H1 (cell line): ENCODE measurements at regions not wholly inside any gene's neighbourhood (a gene's known extent, or its start where the extent isn't known, plus 50 kb on each side); places are given as distances from the start of the nearest gene placed in this dataset.

Source experiments
- CTCF ChIA-PET: fragments of 300-600 bp; sonication (Branson Sonifier 250); formaldehyde crosslinking; loops from one replicate; lab custom pipeline; 2021; ENCODE audit not compliant: partially characterized antibody; lab: Charles Lee
- POLR2A ChIA-PET: fragments of 300-600 bp; sonication (Branson Sonifier 250); formaldehyde crosslinking; loops from one replicate; lab custom pipeline; 2021; ENCODE audit warnings: inconsistent platforms; ENCODE audit not compliant: partially characterized antibody; lab: Charles Lee
- DNase-seq, 2 experiments: peaks; one replicate each; pipeline versions ENCODE4 v3.0.0 to v3.0.0-alpha.2; 2010 to 2022; ENCODE audit warnings: low spot score in 2 of 2, low read depth in 1 of 2, mixed read lengths in 1 of 2
- FAIRE-seq: peaks from 2 replicates; lab custom pipeline; 2011; peaks lifted over from hg19 to GRCh38; lab: Jason Lieb, UNC
- H2AFZ ChIP-seq: 2 replicates; pipeline ENCODE4 v1.8.1; 2012; ENCODE audit warnings: low read length, inconsistent platforms
- H2AK5ac ChIP-seq: 2 replicates; pipeline ENCODE4 v1.6.1; 2013; ENCODE audit warnings: low read depth, low read length
- H2BK120ac ChIP-seq: replicated peaks from 2 replicates; pipeline ENCODE3; 2013; ENCODE audit warnings: low read depth, low read length, inconsistent platforms
- H2BK12ac ChIP-seq: 2 replicates; pipeline ENCODE4 v1.6.1; 2013; ENCODE audit warnings: low read depth, low read length
- H2BK15ac ChIP-seq: 2 replicates; pipeline ENCODE4 v1.6.1; 2013; ENCODE audit warnings: low read length
- H2BK20ac ChIP-seq: 2 replicates; pipeline ENCODE4 v1.6.1; 2013; ENCODE audit warnings: low read length
- H2BK5ac ChIP-seq: 2 replicates; pipeline ENCODE4 v1.6.1; 2013; ENCODE audit warnings: low read depth, low read length
- H3K14ac ChIP-seq: 2 replicates; pipeline ENCODE4 v1.6.1; 2013; ENCODE audit warnings: inconsistent platforms; ENCODE audit not compliant: insufficient read length
- H3K18ac ChIP-seq: 2 replicates; pipeline ENCODE4 v1.6.1; 2013; ENCODE audit warnings: low read length; ENCODE audit errors: extremely low read depth
- H3K23ac ChIP-seq: 2 replicates; pipeline ENCODE4 v1.6.1; 2013; ENCODE audit warnings: inconsistent platforms; ENCODE audit not compliant: insufficient read length
- H3K23me2 ChIP-seq: 2 replicates; pipeline ENCODE4 v1.6.1; 2013; ENCODE audit warnings: low read depth, low read length
- H3K27ac ChIP-seq: 2 replicates; pipeline ENCODE4 v1.6.1; 2011; ENCODE audit warnings: low read depth, low read length, inconsistent platforms
- H3K27me3 ChIP-seq, 4 experiments: replicated peaks in 1 of 4; 1 replicate in 1 of 4; 2 replicates in 3 of 4; pipeline versions ENCODE4 v1.6.1 to v1.8.1; 2011 to 2013; ENCODE audit warnings: low read length in 3 of 4, mild to moderate bottlenecking in 3 of 4, inconsistent platforms in 2 of 4, mixed read lengths in 2 of 4, moderate library complexity in 1 of 4; ENCODE audit not compliant: control insufficient read depth in 3 of 4, insufficient read depth in 3 of 4; ENCODE audit errors: extremely low read depth in 1 of 4
- H3K36me3 ChIP-seq, 4 experiments: 2 replicates each; pipeline versions ENCODE4 v1.6.1 to v1.8.1; 2011 to 2013; ENCODE audit warnings: mild to moderate bottlenecking in 4 of 4, low read length in 3 of 4, moderate library complexity in 2 of 4, control low read depth in 1 of 4, inconsistent platforms in 1 of 4; ENCODE audit not compliant: insufficient read depth in 4 of 4, control insufficient read depth in 2 of 4
- H3K4ac ChIP-seq: replicated peaks from 2 replicates; pipeline ENCODE3; 2013; ENCODE audit warnings: low read length, low read depth, mixed read lengths, inconsistent platforms; ENCODE audit not compliant: insufficient read length
- H3K4me1 ChIP-seq, 4 experiments: replicated peaks in 1 of 4; 1 replicate in 1 of 4; 2 replicates in 3 of 4; pipeline versions ENCODE4 v1.6.1 to v1.8.1; 2011 to 2013; ENCODE audit warnings: low read length in 3 of 4, inconsistent platforms in 2 of 4, mixed read lengths in 1 of 4; ENCODE audit not compliant: insufficient read depth in 4 of 4, control insufficient read depth in 3 of 4
- H3K4me2 ChIP-seq, 2 experiments: 2 replicates each; pipeline versions ENCODE4 v1.6.1 to v1.8.1; 2011 to 2013; ENCODE audit warnings: low read depth in 2 of 2, low read length in 2 of 2, control low read depth in 1 of 2, inconsistent platforms in 1 of 2, mild to moderate bottlenecking in 1 of 2; ENCODE audit not compliant: insufficient read depth in 1 of 2
- H3K4me3 ChIP-seq, 4 experiments: fragments of 200-600, 300-600 bp in 1 of 4; sonication (generic), shearing (Covaris generic), sonication (Bioruptor Twin) in 1 of 4; 2 replicates each; pipeline versions ENCODE4 v1.5.1 to v1.8.1; 2011 to 2016; ENCODE audit warnings: low read length in 4 of 4, low read depth in 3 of 4, control low read depth in 2 of 4, inconsistent platforms in 2 of 4, mild to moderate bottlenecking in 2 of 4, mixed read lengths in 1 of 4, moderate library complexity in 1 of 4; ENCODE audit not compliant: insufficient read depth in 2 of 4; ENCODE audit errors: extremely low read depth in 1 of 4
- H3K56ac ChIP-seq: replicated peaks from 2 replicates; pipeline ENCODE3; 2013; ENCODE audit warnings: low read depth, mild to moderate bottlenecking, mixed read lengths, low read length, inconsistent platforms; ENCODE audit not compliant: insufficient read length
- H3K79me1 ChIP-seq: 2 replicates; pipeline ENCODE4 v1.6.1; 2013; ENCODE audit warnings: low read depth, low read length, control low read depth
- H3K79me2 ChIP-seq, 2 experiments: 2 replicates each; pipeline versions ENCODE4 v1.6.1 to v1.8.1; 2012 to 2013; ENCODE audit warnings: low read length in 2 of 2, mild to moderate bottlenecking in 2 of 2, inconsistent platforms in 1 of 2; ENCODE audit not compliant: insufficient read depth in 2 of 2, control insufficient read depth in 1 of 2
- H3K9ac ChIP-seq, 4 experiments: replicated peaks in 1 of 4; 1 replicate in 1 of 4; 2 replicates in 3 of 4; pipeline versions ENCODE4 v1.6.1 to v1.8.1; 2011 to 2013; ENCODE audit warnings: low read depth in 3 of 4, low read length in 3 of 4, control low read depth in 2 of 4, mild to moderate bottlenecking in 2 of 4, moderate library complexity in 2 of 4, inconsistent platforms in 1 of 4; ENCODE audit errors: extremely low read depth in 1 of 4
- H3K9me3 ChIP-seq, 2 experiments: 2 replicates each; pipeline versions ENCODE4 v1.6.1 to v1.8.1; 2012 to 2013; ENCODE audit warnings: mild to moderate bottlenecking in 2 of 2, moderate library complexity in 2 of 2, control low read depth in 1 of 2, inconsistent platforms in 1 of 2, low read depth in 1 of 2, low read length in 1 of 2, mixed read lengths in 1 of 2; ENCODE audit not compliant: insufficient read depth in 2 of 2
- H4K20me1 ChIP-seq, 2 experiments: replicated peaks in 1 of 2; 2 replicates each; pipeline versions ENCODE3 to v1.8.1; 2011 to 2013; ENCODE audit warnings: inconsistent platforms in 2 of 2, low read length in 2 of 2, mild to moderate bottlenecking in 1 of 2; ENCODE audit not compliant: insufficient read depth in 2 of 2, control insufficient read depth in 1 of 2
- H4K5ac ChIP-seq: 2 replicates; pipeline ENCODE4 v1.6.1; 2013; ENCODE audit warnings: low read length, low read depth, mixed read lengths, inconsistent platforms; ENCODE audit not compliant: insufficient read length
- H4K8ac ChIP-seq: 2 replicates; pipeline ENCODE4 v1.8.0; 2013; ENCODE audit warnings: mild to moderate bottlenecking, moderate library complexity, low read length, inconsistent platforms; ENCODE audit not compliant: insufficient read depth; ENCODE audit errors: extremely low read depth
- H4K91ac ChIP-seq: replicated peaks from 2 replicates; pipeline ENCODE3; 2013; ENCODE audit warnings: low read length, mixed read lengths, inconsistent platforms; ENCODE audit not compliant: insufficient read length
- ATF2 ChIP-seq: IDR thresholded peaks from 2 replicates; pipeline ENCODE4 v1.6.1; 2012; ENCODE audit warnings: low read length, inconsistent platforms
- BCL11A ChIP-seq, 2 experiments: IDR thresholded peaks; one replicate each; pipeline ENCODE4 v1.6.1; 2011; ENCODE audit warnings: low read depth in 2 of 2, low read length in 2 of 2, mild to moderate bottlenecking in 2 of 2
- BRCA1 ChIP-seq: IDR thresholded peaks from 2 replicates; pipeline ENCODE4 v1.6.1; 2012; ENCODE audit warnings: low read depth, low read length, improper control_type of control experiment
- CBX8 ChIP-seq: fragments of 300-800, 300-1000 bp; sonication (generic); IDR thresholded peaks from 2 replicates; pipeline ENCODE4 v1.7.1; 2016; ENCODE audit warnings: low read depth, low read length, borderline replicate concordance
- NRF1 ChIP-seq: IDR thresholded peaks from 2 replicates; pipeline ENCODE4 v1.6.1; 2011; ENCODE audit warnings: mild to moderate bottlenecking, low read depth, low read length, improper control_type of control experiment
- WGBS, 2 experiments: shearing (Covaris generic) in 1 of 2; methylation state at CpG; one replicate each; pipeline versions ENCODE4 v1.1.6 to v1.1.7; 2013 to 2015; ENCODE audit warnings: low lambda C conversion rate in 2 of 2, mixed read lengths in 2 of 2, inconsistent platforms in 1 of 2, low coverage in 1 of 2, missing lambda C conversion rate in 1 of 2; ENCODE audit not compliant: insufficient replicate concordance in 2 of 2, insufficient coverage in 1 of 2, insufficient read length in 1 of 2; ENCODE audit errors: extremely low coverage in 1 of 2, missing lambda C conversion rate in 1 of 2; 5-methylcytosine and 5-hydroxymethylcytosine counted together

DNA sequence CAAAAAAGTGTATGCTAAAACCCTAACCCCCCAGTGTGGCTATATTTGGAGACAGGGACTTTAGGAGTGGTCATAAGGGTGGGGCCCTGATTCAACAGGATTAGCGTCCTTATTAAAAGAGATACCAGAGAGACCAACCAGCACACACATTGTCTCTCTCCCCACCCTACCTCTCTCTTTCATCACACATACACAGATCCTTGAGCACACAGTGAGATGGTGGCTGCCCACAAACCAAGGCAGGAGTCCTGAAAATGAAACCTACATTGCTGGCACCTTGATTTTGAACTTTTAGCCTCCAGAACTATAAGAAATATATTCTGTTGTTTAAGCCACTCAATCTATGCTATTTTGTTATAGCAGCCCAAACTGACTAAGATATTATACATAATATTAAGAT, 224.2 kb downstream of the KDR start:
- no peak overlapping the region for H3K4me2 ChIP-seq
- no peaks in the 10 kb centered on the region for H3K27me3 ChIP-seq
- no peak overlapping the region for H2BK12ac ChIP-seq
- H4K8ac ChIP-seq, result no peak overlapping the region
- no peaks in the 10 kb centered on the region for H4K20me1 ChIP-seq
- H4K91ac ChIP-seq, result no peak overlapping the region
- no peak overlapping the region for H2AK5ac ChIP-seq
- no peaks in the 10 kb centered on the region for H3K79me1 ChIP-seq
- CTCF ChIA-PET, result no interaction called here
- no peak for DNase-seq
- H2BK15ac ChIP-seq, result no peak overlapping the region
- 100% methylated on average over 1 of the region's 1 CpG; no CpG with 5 or more reads in 1 of the 2 experiments for WGBS, 2 experiments
- no peak for FAIRE-seq
- no peak overlapping the region for H2BK120ac ChIP-seq
- H3K14ac ChIP-seq, result no peak overlapping the region
- no peak overlapping the region for H3K23ac ChIP-seq
- H3K4ac ChIP-seq, result no peak overlapping the region
- no peak overlapping the region for H4K5ac ChIP-seq
- no peak overlapping the region for H3K27ac ChIP-seq
- H3K36me3 ChIP-seq, result no peaks in the 10 kb centered on the region
- no peak overlapping the region for H2BK5ac ChIP-seq
- no peak overlapping the region for H2AFZ ChIP-seq
- no peak overlapping the region for H2BK20ac ChIP-seq
- no peak overlapping the region for H3K18ac ChIP-seq
- 0 out of 4 replicates have a peak, but pooled peaks cover 0 to 3% of the 10 kb centered on the region in 2 experiments for H3K9me3 ChIP-seq
- H3K4me3 ChIP-seq, result no peak overlapping the region
- no peaks in the 10 kb centered on the region for H3K23me2 ChIP-seq
- H3K79me2 ChIP-seq, result no peaks in the 10 kb centered on the region
- H3K56ac ChIP-seq, result no peak overlapping the region
- POLR2A ChIA-PET, result no interaction called here
- H3K9ac ChIP-seq, result no peak overlapping the region
- H3K4me1 ChIP-seq, result no peaks in the 10 kb centered on the region
- no peak for TF ChIP-seq BCL11A (IDR thresholded peaks at IDR 0.05; ENCODE audit: low read depth in 2 of 2, low read length in 2 of 2)
- no peak for TF ChIP-seq NRF1
- no peak for TF ChIP-seq ATF2
- no peak for TF ChIP-seq BRCA1
- TF ChIP-seq CBX8, result no peak
